Eye (tissue), 1 donor: ENCODE measurements at regions not wholly inside any gene's neighbourhood (a gene's known extent, or its start where the extent isn't known, plus 50 kb on each side); places are given as distances from the start of the nearest gene placed in this dataset.

Source experiments
- DNase-seq: peaks from one replicate; pipeline ENCODE4 v3.0.0-alpha.2; 2015

GRCh38 chr15:39291690-39292089 lies 289.2 kb upstream of the THBS1 start:
- no peak for DNase-seq

GRCh38 chr15:39296955-39297354 lies 283.9 kb upstream of the THBS1 start:
- DNase-seq, result no peak

GRCh38 chr15:39298271-39298962 lies 282.5 kb upstream of the THBS1 start:
- no peak for DNase-seq

GRCh38 chr15:39299486-39300267 lies 281.2 kb upstream of the THBS1 start:
- no peak for DNase-seq

- no peak for DNase-seq
Measured at GRCh38 chr15:39300451-39301153, 280.3 kb upstream of the THBS1 start.

GRCh38 chr15:39301589-39301999 lies 279.3 kb upstream of the THBS1 start:
- no peak for DNase-seq

- no peak for DNase-seq
Measured at GRCh38 chr15:39302936-39303335, 277.9 kb upstream of the THBS1 start.

GRCh38 chr15:39304201-39304841 lies 276.6 kb upstream of the THBS1 start:
- DNase-seq, result no peak

- no peak for DNase-seq
Measured at GRCh38 chr15:39304931-39305728, 275.7 kb upstream of the THBS1 start.

GRCh38 chr15:39310633-39311032 lies 270.2 kb upstream of the THBS1 start:
- no peak for DNase-seq

- DNase-seq, result no peak
Measured at GRCh38 chr15:39312984-39313383, 267.9 kb upstream of the THBS1 start.

- no peak for DNase-seq
Measured at GRCh38 chr15:39313467-39313866, 267.4 kb upstream of the THBS1 start.

GRCh38 chr15:39313881-39314280 lies 267.0 kb upstream of the THBS1 start:
- no peak for DNase-seq

- no peak for DNase-seq
Measured at GRCh38 chr15:39315206-39315850, 265.6 kb upstream of the THBS1 start.

GRCh38 chr15:39317225-39317624 lies 263.7 kb upstream of the THBS1 start:
- no peak for DNase-seq

GRCh38 chr15:39318231-39318630 lies 262.6 kb upstream of the THBS1 start:
- no peak for DNase-seq

GRCh38 chr15:39320355-39320754 lies 260.5 kb upstream of the THBS1 start:
- DNase-seq, result no peak

- no peak for DNase-seq
Measured at GRCh38 chr15:39320886-39321285, 260.0 kb upstream of the THBS1 start.

GRCh38 chr15:39321977-39322376 lies 258.9 kb upstream of the THBS1 start:
- DNase-seq, result no peak

- DNase-seq, result no peak
Measured at GRCh38 chr15:39323157-39323556, 257.7 kb upstream of the THBS1 start.

- DNase-seq, result no peak
Measured at GRCh38 chr15:39323706-39324105, 257.2 kb upstream of the THBS1 start.
